Ishikawa (cell line): ENCODE measurements at regions not wholly inside any gene's neighbourhood (a gene's known extent, or its start where the extent isn't known, plus 50 kb on each side); places are given as distances from the start of the nearest gene placed in this dataset.

Experiments
- CEBPB ChIP-seq: IDR thresholded peaks from 2 replicates; pipeline ENCODE4 v1.6.1; 2012
- CREB1 ChIP-seq: IDR thresholded peaks from 2 replicates; pipeline ENCODE4 v1.6.1; 2012; ENCODE audit warnings: low read depth
- EGR1 ChIP-seq: IDR thresholded peaks from 2 replicates; pipeline ENCODE4 v1.6.1; 2012
- EP300 ChIP-seq: IDR thresholded peaks from 2 replicates; pipeline ENCODE4 v1.6.1; 2012; ENCODE audit warnings: borderline replicate concordance
- FOXM1 ChIP-seq: IDR thresholded peaks from 2 replicates; pipeline ENCODE4 v1.6.1; 2012; ENCODE audit warnings: low read depth, borderline replicate concordance
- NFIC ChIP-seq: IDR thresholded peaks from 2 replicates; pipeline ENCODE4 v1.6.1; 2012
- RAD21 ChIP-seq: IDR thresholded peaks from 2 replicates; pipeline ENCODE4 v1.6.1; 2012; ENCODE audit warnings: low read depth
- TAF1 ChIP-seq: IDR thresholded peaks from 2 replicates; pipeline ENCODE4 v1.6.1; 2012; ENCODE audit warnings: low read depth, mild to moderate bottlenecking
- TCF12 ChIP-seq: IDR thresholded peaks from 2 replicates; pipeline ENCODE4 v1.6.1; 2012; ENCODE audit warnings: low read depth
- TEAD4 ChIP-seq: IDR thresholded peaks from 2 replicates; pipeline ENCODE4 v1.6.1; 2012
- USF1 ChIP-seq: IDR thresholded peaks from 2 replicates; pipeline ENCODE4 v1.6.1; 2012
- ZBTB7A ChIP-seq: IDR thresholded peaks from 2 replicates; pipeline ENCODE4 v1.6.1; 2012; ENCODE audit warnings: low read depth
- TF ChIP-seq, protein P1 (sequence below): IDR thresholded peaks from 2 replicates; pipeline ENCODE4 v1.6.1; 2012; ENCODE audit warnings: low read depth, mild to moderate bottlenecking
- TF ChIP-seq, protein P2 (sequence below): IDR thresholded peaks from 2 replicates; pipeline ENCODE4 v1.6.1; 2012

DNA sequence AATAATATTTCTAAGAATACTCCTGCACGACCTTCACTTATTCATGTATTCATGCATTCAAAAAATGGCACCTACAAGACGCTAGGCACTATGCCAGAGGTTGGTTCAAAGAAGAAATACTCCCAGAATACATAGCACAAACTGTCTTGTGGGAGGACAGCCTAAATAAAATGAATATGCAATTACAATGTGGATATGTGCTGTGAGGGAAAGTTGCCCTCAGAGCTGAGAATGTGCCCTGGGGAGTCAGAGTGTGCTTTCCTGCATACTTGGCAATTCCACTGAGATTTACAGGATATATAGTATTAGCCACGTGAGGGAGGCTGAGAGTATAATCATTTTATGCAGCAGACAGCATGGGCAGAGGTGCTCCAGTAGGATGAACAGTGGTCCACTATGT lies 872.9 kb downstream of the GRID1 start:
- no peak for TF ChIP-seq RAD21

GRCh38 chr10:85508159-85508558 lies 858.4 kb downstream of the GRID1 start:
- TF ChIP-seq TEAD4 (no peak), TCF12 (no peak)

DNA sequence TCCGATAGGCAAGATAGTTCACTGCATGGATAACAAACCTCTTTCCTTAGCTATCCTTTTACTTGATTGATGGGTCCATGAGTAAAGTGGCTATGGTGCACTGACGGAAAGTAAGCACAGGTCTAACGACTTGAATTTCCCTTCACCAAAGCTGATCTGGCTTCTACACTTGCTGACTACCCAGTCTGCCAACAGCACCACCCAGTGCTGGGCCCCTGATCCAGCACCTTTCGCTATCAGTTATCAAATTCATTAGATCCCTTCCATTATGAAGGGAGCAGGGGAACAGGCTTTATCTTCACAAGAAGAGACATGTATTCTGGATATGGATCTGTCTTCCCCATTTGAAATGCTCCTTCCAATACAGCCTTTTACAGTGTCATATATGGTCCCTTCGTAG lies 855.9 kb downstream of the GRID1 start:
- TF ChIP-seq CREB1 (no peak), FOXM1 (no peak)

- TF ChIP-seq USF1 (no peak), NFIC (no peak), TAF1 (no peak), CEBPB (no peak), CREB1 (no peak), EGR1 (no peak), ZBTB7A (no peak), TCF12 (no peak), EP300 (no peak), FOXM1 (no peak)
- TF ChIP-seq, protein P1, sequence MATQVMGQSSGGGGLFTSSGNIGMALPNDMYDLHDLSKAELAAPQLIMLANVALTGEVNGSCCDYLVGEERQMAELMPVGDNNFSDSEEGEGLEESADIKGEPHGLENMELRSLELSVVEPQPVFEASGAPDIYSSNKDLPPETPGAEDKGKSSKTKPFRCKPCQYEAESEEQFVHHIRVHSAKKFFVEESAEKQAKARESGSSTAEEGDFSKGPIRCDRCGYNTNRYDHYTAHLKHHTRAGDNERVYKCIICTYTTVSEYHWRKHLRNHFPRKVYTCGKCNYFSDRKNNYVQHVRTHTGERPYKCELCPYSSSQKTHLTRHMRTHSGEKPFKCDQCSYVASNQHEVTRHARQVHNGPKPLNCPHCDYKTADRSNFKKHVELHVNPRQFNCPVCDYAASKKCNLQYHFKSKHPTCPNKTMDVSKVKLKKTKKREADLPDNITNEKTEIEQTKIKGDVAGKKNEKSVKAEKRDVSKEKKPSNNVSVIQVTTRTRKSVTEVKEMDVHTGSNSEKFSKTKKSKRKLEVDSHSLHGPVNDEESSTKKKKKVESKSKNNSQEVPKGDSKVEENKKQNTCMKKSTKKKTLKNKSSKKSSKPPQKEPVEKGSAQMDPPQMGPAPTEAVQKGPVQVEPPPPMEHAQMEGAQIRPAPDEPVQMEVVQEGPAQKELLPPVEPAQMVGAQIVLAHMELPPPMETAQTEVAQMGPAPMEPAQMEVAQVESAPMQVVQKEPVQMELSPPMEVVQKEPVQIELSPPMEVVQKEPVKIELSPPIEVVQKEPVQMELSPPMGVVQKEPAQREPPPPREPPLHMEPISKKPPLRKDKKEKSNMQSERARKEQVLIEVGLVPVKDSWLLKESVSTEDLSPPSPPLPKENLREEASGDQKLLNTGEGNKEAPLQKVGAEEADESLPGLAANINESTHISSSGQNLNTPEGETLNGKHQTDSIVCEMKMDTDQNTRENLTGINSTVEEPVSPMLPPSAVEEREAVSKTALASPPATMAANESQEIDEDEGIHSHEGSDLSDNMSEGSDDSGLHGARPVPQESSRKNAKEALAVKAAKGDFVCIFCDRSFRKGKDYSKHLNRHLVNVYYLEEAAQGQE: no peak
- TF ChIP-seq, protein P2, sequence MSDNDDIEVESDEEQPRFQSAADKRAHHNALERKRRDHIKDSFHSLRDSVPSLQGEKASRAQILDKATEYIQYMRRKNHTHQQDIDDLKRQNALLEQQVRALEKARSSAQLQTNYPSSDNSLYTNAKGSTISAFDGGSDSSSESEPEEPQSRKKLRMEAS: no peak
These were observed 853.2 kb downstream of the GRID1 start for GRCh38 chr10:85513436-85513835.

GRCh38 chr10:85515316-85515715 lies 851.3 kb downstream of the GRID1 start:
- TF ChIP-seq USF1 (no peak), RAD21 (no peak), CEBPB (no peak), ZBTB7A (no peak)
- TF ChIP-seq, protein P1: no peak

- TF ChIP-seq NFIC: no peak
- no peak for TF ChIP-seq TCF12
- TF ChIP-seq CREB1: no peak
- no peak for TF ChIP-seq EGR1
- no peak for TF ChIP-seq USF1
- TF ChIP-seq, protein P2: no peak
- TF ChIP-seq ZBTB7A: no peak
- TF ChIP-seq, protein P1: no peak
These were observed 842.5 kb downstream of the GRID1 start for GRCh38 chr10:85524001-85524666.
